ENCODE measurements at regions not wholly inside any gene's neighbourhood (a gene's known extent, or its start where the extent isn't known, plus 50 kb on each side); places are given as distances from the start of the nearest gene placed in this dataset.

GRCh38 chr22:48834404-48834803, 993.3 kb downstream of the BRD1 start:
- Histone ChIP-seq H3K27ac (no peak overlapping the region), H3K36me3 (replicated peaks in 1 of 2) (no peaks in the 10 kb centered on the region), H3K4me1 (replicated peaks in 1 of 2) (no peaks in the 10 kb centered on the region), H3K27me3 (no peaks in the 10 kb centered on the region), H3K9me3 (replicated peaks in 1 of 3) (no peaks in the 10 kb centered on the region), H3K4me3 (no peak overlapping the region)
- 46 to 79% (median 63%) methylated on average over 5 of the region's 5 CpGs for WGBS, 4 donors
- DNase-seq, result no peak
- TF ChIP-seq POLR2A (IDR thresholded peaks at IDR 0.05), result no peak
- no peak for TF ChIP-seq CTCF (IDR thresholded peaks at IDR 0.05)
- intact Hi-C loops (cut with DNase I), result no loop called here

DNA sequence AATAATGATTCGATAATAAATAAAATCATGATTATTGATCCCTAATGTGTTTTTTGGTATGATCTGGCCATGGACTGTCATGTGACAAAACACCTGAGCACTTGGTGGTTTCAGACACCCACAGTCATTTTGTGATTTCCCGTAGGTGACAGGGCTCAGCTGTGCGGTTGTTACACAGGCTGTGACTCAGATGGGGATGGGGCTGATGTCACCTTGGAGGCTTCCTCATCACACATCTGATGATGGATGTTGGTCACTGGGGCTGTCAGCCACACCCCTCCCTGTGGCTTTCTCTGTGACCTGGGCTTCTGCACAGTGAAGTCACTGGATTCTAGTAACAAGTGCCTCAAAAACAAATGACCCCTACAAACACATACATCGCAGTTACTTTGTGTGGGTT, 995.1 kb downstream of the BRD1 start:
- no peaks in the 10 kb centered on the region for H3K9me3 ChIP-seq (replicated peaks in 1 of 3)
- no peaks in the 10 kb centered on the region for H3K36me3 ChIP-seq (replicated peaks in 1 of 2)
- intact Hi-C loops (cut with DNase I), result no loop called here
- no peaks in the 10 kb centered on the region for H3K27me3 ChIP-seq
- H3K4me3 ChIP-seq, result no peak overlapping the region
- no peaks in the 10 kb centered on the region for H3K4me1 ChIP-seq (replicated peaks in 1 of 2)
- no peak overlapping the region for H3K27ac ChIP-seq
- TF ChIP-seq CTCF (IDR thresholded peaks at IDR 0.05) (no peak), POLR2A (IDR thresholded peaks at IDR 0.05) (no peak)
- DNase-seq, result no peak
- WGBS, 4 donors, result 83 to 98% (median 89%) methylated on average over 4 of the region's 4 CpGs

- no peak for DNase-seq
- intact Hi-C loops (cut with DNase I), result no loop called here
Measured at GRCh38 chr22:48829908-48830307, 997.8 kb downstream of the BRD1 start.

DNA sequence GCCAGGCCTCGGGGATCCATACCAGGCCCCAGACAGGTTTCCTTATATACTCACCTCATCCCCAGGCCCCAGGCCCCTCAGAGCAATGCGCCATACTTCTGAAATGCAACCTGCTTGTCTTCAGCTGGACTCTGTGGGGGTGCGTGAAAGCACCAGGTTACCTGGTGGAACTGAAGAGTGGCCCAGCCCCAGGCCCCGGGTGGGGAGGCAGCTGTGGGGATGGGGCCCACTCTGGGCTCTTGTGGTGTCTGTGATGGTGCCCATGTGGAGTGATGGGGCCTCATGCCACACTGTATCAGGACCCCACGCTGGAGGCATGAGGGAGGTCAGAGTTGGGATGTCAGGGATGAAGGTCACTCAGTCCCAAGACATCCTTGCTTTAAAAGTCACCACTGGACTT, 999.0 kb downstream of the BRD1 start:
- Histone ChIP-seq H3K4me1 (replicated peaks in 1 of 2) (no peaks in the 10 kb centered on the region), H3K4me3 (no peak overlapping the region), H3K9me3 (replicated peaks in 1 of 3) (no peaks in the 10 kb centered on the region), H3K27ac (no peak overlapping the region), H3K36me3 (replicated peaks in 1 of 2) (no peaks in the 10 kb centered on the region), H3K27me3 (no peaks in the 10 kb centered on the region)
- TF ChIP-seq CTCF (IDR thresholded peaks at IDR 0.05) (no peak), POLR2A (IDR thresholded peaks at IDR 0.05) (no peak)
- no peak for DNase-seq
- 74 to 83% (median 78%) methylated on average over 3 to 5 of the region's 5 CpGs; no CpG with 5 or more reads in 1 of the 4 donors for WGBS, 4 donors
- intact Hi-C loops (cut with DNase I), result no loop called here

More at GRCh38 chr22:48829908-48830307, 997.8 kb downstream of the BRD1 start:
- H3K9me3 ChIP-seq (replicated peaks in 1 of 3), result no peaks in the 10 kb centered on the region
- 74 to 86% (median 81%) methylated on average over 6 of the region's 6 CpGs for WGBS, 4 donors
- H3K36me3 ChIP-seq (replicated peaks in 1 of 2), result no peaks in the 10 kb centered on the region
- no peaks in the 10 kb centered on the region for H3K27me3 ChIP-seq
- no peaks in the 10 kb centered on the region for H3K4me1 ChIP-seq (replicated peaks in 1 of 2)
- no peak overlapping the region for H3K4me3 ChIP-seq
- TF ChIP-seq POLR2A (IDR thresholded peaks at IDR 0.05), result no peak
- no peak overlapping the region for H3K27ac ChIP-seq

DNA sequence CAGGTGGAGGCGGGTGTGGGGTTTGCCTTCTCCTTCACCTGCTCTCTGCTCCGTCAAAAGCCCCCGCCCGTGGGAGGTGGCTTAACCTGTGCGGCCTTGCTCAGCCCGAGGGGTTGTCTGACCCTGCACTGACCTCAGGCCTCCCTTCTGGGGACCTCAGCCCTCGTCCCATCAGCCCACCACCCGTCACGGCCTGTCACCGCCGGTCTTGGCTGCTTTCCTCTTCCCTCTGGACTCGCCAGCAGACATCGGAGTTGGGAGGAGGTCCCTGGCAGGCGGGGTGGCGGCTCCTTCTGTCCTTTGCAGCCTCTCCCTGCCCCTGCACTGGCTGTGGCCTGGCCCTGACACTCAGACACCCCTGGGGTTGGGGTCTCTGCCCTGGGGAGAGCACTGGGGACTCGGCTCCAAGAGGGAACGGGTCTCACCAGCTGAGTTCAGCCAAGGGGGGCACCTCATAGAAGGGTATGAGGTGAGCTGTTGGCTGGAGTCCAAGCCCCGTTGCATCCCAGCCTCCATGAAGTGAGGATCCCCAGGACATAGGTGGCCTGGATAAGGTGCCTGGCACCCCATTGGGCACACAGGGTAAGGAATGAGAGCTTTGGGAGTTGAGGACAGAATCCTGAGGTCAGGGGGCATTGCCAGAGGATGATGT, 999.6 kb downstream of the BRD1 start:
- H3K27me3 ChIP-seq, result no peaks in the 10 kb centered on the region
- TF ChIP-seq CTCF (IDR thresholded peaks at IDR 0.05) (no peak), POLR2A (IDR thresholded peaks at IDR 0.05) (no peak)
- no peak for DNase-seq

More for the DNA sequence above, 999.6 kb downstream of the BRD1 start:
- intact Hi-C loops (cut with DNase I), result no loop called here
- Histone ChIP-seq H3K36me3 (replicated peaks in 1 of 2) (no peaks in the 10 kb centered on the region), H3K9me3 (replicated peaks in 1 of 3) (no peaks in the 10 kb centered on the region), H3K4me1 (replicated peaks in 1 of 2) (no peaks in the 10 kb centered on the region), H3K27ac (no peak overlapping the region), H3K4me3 (no peak overlapping the region)
- WGBS, 4 donors, result 54 to 84% (median 59%) methylated on average over 5 to 18 of the region's 18 CpGs

Measured in adrenal gland (tissue), 9 donors.